DMS114 treated with DMSO at 0.1 percent for 48 hours (cell line): ENCODE measurements at regions not wholly inside any gene's neighbourhood (a gene's known extent, or its start where the extent isn't known, plus 50 kb on each side); places are given as distances from the start of the nearest gene placed in this dataset.
"Not testable (repeated sequence)": the region's sequence is repeated elsewhere in the genome, so short reads cannot be mapped to it uniquely, and the experiment has no call there.

Experiments used
- DNase-seq: peaks from one replicate; lab custom pipeline; 2025; ENCODE audit not compliant: unreplicated experiment; lab: John Stamatoyannopoulos, UW

- no peak for DNase-seq
Measured at GRCh38 chr12:19763488-19763887, 324.2 kb downstream of the AEBP2 start.

- no peak for DNase-seq
Measured at GRCh38 chr12:19764408-19764807, 325.1 kb downstream of the AEBP2 start.

- DNase-seq: peak; percentile 64
Measured at GRCh38 chr12:19771858-19772257, 332.6 kb downstream of the AEBP2 start.

GRCh38 chr12:19772776-19773175 is 333.5 kb downstream of the AEBP2 start:
- DNase-seq: no peak

- DNase-seq: no peak
Measured at GRCh38 chr12:19775241-19775640, 335.9 kb downstream of the AEBP2 start.

GRCh38 chr12:19775976-19776375 is 336.7 kb downstream of the AEBP2 start:
- DNase-seq: not testable (repeated sequence)

- no peak for DNase-seq
Measured at GRCh38 chr12:19778172-19778571, 338.9 kb downstream of the AEBP2 start.

- DNase-seq: no peak
Measured at GRCh38 chr12:19778797-19779196, 339.5 kb downstream of the AEBP2 start.

- no peak for DNase-seq
Measured at GRCh38 chr12:19779395-19780056, 340.2 kb downstream of the AEBP2 start.

- DNase-seq: no peak
Measured at GRCh38 chr12:19780460-19780859, 341.2 kb downstream of the AEBP2 start.

- no peak for DNase-seq
Measured at GRCh38 chr12:19783547-19784444, 344.5 kb downstream of the AEBP2 start.

GRCh38 chr12:19792028-19792427 is 352.7 kb downstream of the AEBP2 start:
- no peak for DNase-seq

- peak; percentile 55 for DNase-seq
Measured at GRCh38 chr12:19794116-19794515, 354.8 kb downstream of the AEBP2 start.

- DNase-seq: no peak
Measured at GRCh38 chr12:19799216-19799615, 359.9 kb downstream of the AEBP2 start.

GRCh38 chr12:19799895-19800602 is 360.8 kb downstream of the AEBP2 start:
- no peak for DNase-seq

- DNase-seq: no peak
Measured at GRCh38 chr12:19800884-19801283, 361.6 kb downstream of the AEBP2 start.

GRCh38 chr12:19801941-19802340 is 362.6 kb downstream of the AEBP2 start:
- DNase-seq: no peak

GRCh38 chr12:19802915-19803314 is 363.6 kb downstream of the AEBP2 start:
- no peak for DNase-seq

GRCh38 chr12:19804737-19805136 is 365.4 kb downstream of the AEBP2 start:
- no peak for DNase-seq

- DNase-seq: no peak
Measured at GRCh38 chr12:19808371-19808770, 369.1 kb downstream of the AEBP2 start.

GRCh38 chr12:19810213-19810612 is 370.9 kb downstream of the AEBP2 start:
- no peak for DNase-seq

- DNase-seq: no peak
Measured at GRCh38 chr12:19811922-19812321, 372.6 kb downstream of the AEBP2 start.
